ENCODE measurements at regions not wholly inside any gene's neighbourhood (a gene's known extent, or its start where the extent isn't known, plus 50 kb on each side); places are given as distances from the start of the nearest gene placed in this dataset.

- Mint-ChIP-seq H3K9me3 (no peaks in the 10 kb centered on the region), H3K4me3 (0 out of 2 replicates have a peak overlapping the region, but pooled peaks have one; percentile 21)
- TF ChIP-seq CTCF (IDR thresholded peaks at IDR 0.05), result no peak
Observed at GRCh38 chr2:57330447-57330846, 716.2 kb upstream of the VRK2 start.

GRCh38 chr2:57333221-57333620, 713.4 kb upstream of the VRK2 start:
- Mint-ChIP-seq H3K4me3 (no peak overlapping the region), H3K27ac (no peak overlapping the region)

More at GRCh38 chr2:57330447-57330846, 716.2 kb upstream of the VRK2 start:
- DNase-seq, result no peak
- Mint-ChIP-seq H3K27ac (no peak overlapping the region), H3K27me3 (ENCODE audit: insufficient read depth) (no peaks in the 10 kb centered on the region), H3K36me3 (ENCODE audit: low read depth) (no peaks in the 10 kb centered on the region), H3K4me1 (ENCODE audit: low read depth) (peaks cover 21% of the 10 kb centered on the region)

GRCh38 chr2:57343391-57344006, 703.1 kb upstream of the VRK2 start:
- H3K4me1 Mint-ChIP-seq (ENCODE audit: low read depth), result no peaks in the 10 kb centered on the region
- no peaks in the 10 kb centered on the region; the same call in 1 of the 2 replicates for H3K9me3 Mint-ChIP-seq
- H3K36me3 Mint-ChIP-seq (ENCODE audit: low read depth), result no peaks in the 10 kb centered on the region
- H3K27ac Mint-ChIP-seq, result no peak overlapping the region
- no peak for DNase-seq
- no peak for TF ChIP-seq CTCF (IDR thresholded peaks at IDR 0.05)
- no peak overlapping the region for H3K4me3 Mint-ChIP-seq
- H3K27me3 Mint-ChIP-seq (ENCODE audit: insufficient read depth), result peaks cover 2% of the 10 kb centered on the region

More at GRCh38 chr2:57333221-57333620, 713.4 kb upstream of the VRK2 start:
- Mint-ChIP-seq H3K9me3 (no peaks in the 10 kb centered on the region), H3K27me3 (ENCODE audit: insufficient read depth) (no peaks in the 10 kb centered on the region), H3K4me1 (ENCODE audit: low read depth) (peaks cover 21% of the 10 kb centered on the region), H3K36me3 (ENCODE audit: low read depth) (no peaks in the 10 kb centered on the region)
- TF ChIP-seq CTCF (IDR thresholded peaks at IDR 0.05), result no peak
- DNase-seq, result no peak

- H3K27me3 Mint-ChIP-seq (ENCODE audit: insufficient read depth), result no peaks in the 10 kb centered on the region
- H3K4me1 Mint-ChIP-seq (ENCODE audit: low read depth), result peaks cover 33% of the 10 kb centered on the region
- H3K36me3 Mint-ChIP-seq (ENCODE audit: low read depth), result no peaks in the 10 kb centered on the region
- DNase-seq, result no peak
- H3K27ac Mint-ChIP-seq, result no peak overlapping the region
- no peaks in the 10 kb centered on the region for H3K9me3 Mint-ChIP-seq
- no peak for TF ChIP-seq CTCF (IDR thresholded peaks at IDR 0.05)
- no peak overlapping the region for H3K4me3 Mint-ChIP-seq
Observed at GRCh38 chr2:57368190-57368589, 678.4 kb upstream of the VRK2 start.

GRCh38 chr2:57370882-57371585, 675.6 kb upstream of the VRK2 start:
- H3K27ac Mint-ChIP-seq, result peak overlapping the region; percentile 20; the same call in 1 of the 2 replicates
- DNase-seq, result peak; percentile 9

More at GRCh38 chr2:57370882-57371585, 675.6 kb upstream of the VRK2 start:
- H3K9me3 Mint-ChIP-seq, result no peaks in the 10 kb centered on the region
- H3K27me3 Mint-ChIP-seq (ENCODE audit: insufficient read depth), result no peaks in the 10 kb centered on the region
- H3K36me3 Mint-ChIP-seq (ENCODE audit: low read depth), result no peaks in the 10 kb centered on the region; the same call in 1 of the 2 replicates
- no peak for TF ChIP-seq CTCF (IDR thresholded peaks at IDR 0.05)
- H3K4me1 Mint-ChIP-seq (ENCODE audit: low read depth), result peaks cover 58% of the 10 kb centered on the region
- H3K4me3 Mint-ChIP-seq, result no peak overlapping the region

Measured in HFFc6 (cell line).